HG02610 (cell line): ENCODE measurements at regions not wholly inside any gene's neighbourhood (a gene's known extent, or its start where the extent isn't known, plus 50 kb on each side); places are given as distances from the start of the nearest gene placed in this dataset.

Source experiments
- ATAC-seq: cut with Tn5 transposase; IDR thresholded peaks from one replicate; pipeline ENCODE4 v1.9.1; 2021; ENCODE audit warnings: mild to moderate bottlenecking, moderate library complexity; ENCODE audit not compliant: unreplicated experiment

GRCh38 chr13:40102854-40103253 lies 447.4 kb downstream of the COG6 start:
- ATAC-seq = no peak

GRCh38 chr13:40103864-40104263 lies 448.4 kb downstream of the COG6 start:
- no peak for ATAC-seq

- ATAC-seq = no peak
These were observed 449.8 kb downstream of the COG6 start for GRCh38 chr13:40105231-40105630.

GRCh38 chr13:40109351-40109844 lies 453.9 kb downstream of the COG6 start:
- ATAC-seq = no peak

GRCh38 chr13:40113643-40114304 lies 458.3 kb downstream of the COG6 start:
- ATAC-seq = no peak

- no peak for ATAC-seq
These were observed 458.9 kb downstream of the COG6 start for GRCh38 chr13:40114305-40114896.

GRCh38 chr13:40115426-40115825 lies 460.0 kb downstream of the COG6 start:
- no peak for ATAC-seq

- no peak for ATAC-seq
These were observed 460.5 kb downstream of the COG6 start for GRCh38 chr13:40116008-40116407.

- ATAC-seq = no peak
These were observed 462.9 kb downstream of the COG6 start for GRCh38 chr13:40118337-40118736.

- ATAC-seq = no peak
These were observed 464.4 kb downstream of the COG6 start for GRCh38 chr13:40119852-40120251.

GRCh38 chr13:40120288-40120687 lies 464.8 kb downstream of the COG6 start:
- no peak for ATAC-seq

- ATAC-seq = no peak
These were observed 465.3 kb downstream of the COG6 start for GRCh38 chr13:40120781-40121180.

- no peak for ATAC-seq
These were observed 466.3 kb downstream of the COG6 start for GRCh38 chr13:40121722-40122121.

- ATAC-seq = no peak
These were observed 468.6 kb downstream of the COG6 start for GRCh38 chr13:40123962-40124632.

- no peak for ATAC-seq
These were observed 469.2 kb downstream of the COG6 start for GRCh38 chr13:40124633-40125015.

- ATAC-seq = no peak
These were observed 469.9 kb downstream of the COG6 start for GRCh38 chr13:40125336-40125735.

GRCh38 chr13:40126306-40127085 lies 471.0 kb downstream of the COG6 start:
- ATAC-seq = no peak

GRCh38 chr13:40127476-40127875 lies 472.0 kb downstream of the COG6 start:
- ATAC-seq = no peak

- no peak for ATAC-seq
These were observed 472.5 kb downstream of the COG6 start for GRCh38 chr13:40127925-40128324.

GRCh38 chr13:40129467-40129866 lies 474.0 kb downstream of the COG6 start:
- no peak for ATAC-seq

GRCh38 chr13:40130871-40131636 lies 475.6 kb downstream of the COG6 start:
- no peak for ATAC-seq
